CD14-positive monocyte (primary cell): ENCODE measurements at regions not wholly inside any gene's neighbourhood (a gene's known extent, or its start where the extent isn't known, plus 50 kb on each side); places are given as distances from the start of the nearest gene placed in this dataset.

ENCODE experiments used
- DNase-seq, 3 donors: peaks; one replicate each; pipeline ENCODE4 v3.0.0-alpha.2; 2011 to 2022
- H2AFZ ChIP-seq: 2 replicates; pipeline ENCODE4 v1.6.0; 2012; ENCODE audit warnings: mild to moderate bottlenecking, low read depth, low read length, inconsistent platforms; ENCODE audit not compliant: insufficient read depth, poor library complexity, severe bottlenecking
- H3K27ac ChIP-seq, 2 donors: 1 replicate in 1 of 2; 2 replicates in 1 of 2; pipeline ENCODE4 v1.5.1; 2012 to 2013; ENCODE audit warnings: low read length in 2 of 2, control low read depth in 1 of 2, inconsistent platforms in 1 of 2, low read depth in 1 of 2, mild to moderate bottlenecking in 1 of 2
- H3K27me3 ChIP-seq, 2 donors: one replicate each; pipeline versions ENCODE4 v1.6.0 to v1.6.1; 2011 to 2013; ENCODE audit warnings: low read length in 2 of 2; ENCODE audit not compliant: control insufficient read depth in 2 of 2, insufficient read depth in 2 of 2
- H3K36me3 ChIP-seq, 2 donors: replicated peaks in 1 of 2; 1 replicate in 1 of 2; 2 replicates in 1 of 2; pipeline versions ENCODE4 v1.5.1 to v1.6.1; 2012 to 2013; ENCODE audit warnings: low read length in 2 of 2, control low read depth in 1 of 2, inconsistent platforms in 1 of 2, mild to moderate bottlenecking in 1 of 2; ENCODE audit not compliant: insufficient read depth in 2 of 2, control insufficient read depth in 1 of 2
- H3K4me1 ChIP-seq, 2 donors: 1 replicate in 1 of 2; 2 replicates in 1 of 2; pipeline versions ENCODE4 v1.5.1 to v1.6.1; 2012 to 2013; ENCODE audit warnings: low read length in 2 of 2, control low read depth in 1 of 2, inconsistent platforms in 1 of 2, mild to moderate bottlenecking in 1 of 2, moderate library complexity in 1 of 2; ENCODE audit not compliant: insufficient read depth in 2 of 2, control insufficient read depth in 1 of 2
- H3K4me2 ChIP-seq: replicated peaks from 2 replicates; pipeline ENCODE3; 2012; ENCODE audit warnings: low read length, moderate library complexity, mild to moderate bottlenecking; ENCODE audit not compliant: poor library complexity, severe bottlenecking; ENCODE audit errors: extremely low read depth
- H3K4me3 ChIP-seq, 3 experiments: fragments of 200-600 bp in 1 of 3; sonication (generic) in 1 of 3; replicated peaks in 1 of 3; 1 replicate in 2 of 3; 2 replicates in 1 of 3; pipeline ENCODE4 v1.5.1; 2011 to 2013; ENCODE audit warnings: low read length in 3 of 3, mild to moderate bottlenecking in 3 of 3, control low read depth in 2 of 3, low read depth in 2 of 3, inconsistent platforms in 1 of 3, moderate library complexity in 1 of 3
- H3K79me2 ChIP-seq: 2 replicates; pipeline ENCODE4 v1.6.0; 2012; ENCODE audit warnings: mild to moderate bottlenecking, control low read depth, inconsistent platforms, low read length, moderate library complexity; ENCODE audit not compliant: insufficient read depth
- H3K9ac ChIP-seq: 2 replicates; pipeline ENCODE4 v1.6.0; 2017; ENCODE audit warnings: low read length, mild to moderate bottlenecking; ENCODE audit not compliant: insufficient read depth, poor library complexity, severe bottlenecking
- H3K9me3 ChIP-seq, 2 donors: replicated peaks in 1 of 2; 1 replicate in 1 of 2; 2 replicates in 1 of 2; pipeline versions ENCODE4 v1.5.1 to v1.6.1; 2012 to 2013; ENCODE audit warnings: low read length in 2 of 2, control low read depth in 1 of 2; ENCODE audit not compliant: control insufficient read depth in 1 of 2, insufficient read depth in 1 of 2
- H4K20me1 ChIP-seq: 2 replicates; pipeline ENCODE4 v1.6.0; 2012; ENCODE audit warnings: mild to moderate bottlenecking, low read length, control low read depth, moderate library complexity; ENCODE audit not compliant: insufficient read depth
- H3K27ac Mint-ChIP-seq, 7 donors: one replicate each; pipeline ENCODE4 v1.8.0; 2020; ENCODE audit warnings: mild to moderate bottlenecking in 7 of 7, mixed read lengths in 7 of 7, moderate library complexity in 6 of 7, inconsistent platforms in 2 of 7
- H3K27me3 Mint-ChIP-seq, 3 donors: one replicate each; pipeline ENCODE4 v1.8.0; 2021 to 2022; ENCODE audit warnings: low read depth in 3 of 3, mild to moderate bottlenecking in 3 of 3, mixed read lengths in 3 of 3, moderate library complexity in 3 of 3, inconsistent platforms in 1 of 3
- H3K36me3 Mint-ChIP-seq, 2 donors: one replicate each; pipeline ENCODE4 v1.8.0; 2020; ENCODE audit warnings: mixed read lengths in 2 of 2, inconsistent platforms in 1 of 2, mild to moderate bottlenecking in 1 of 2
- H3K4me1 Mint-ChIP-seq: one replicate; pipeline ENCODE4 v1.8.0; 2020; ENCODE audit warnings: mild to moderate bottlenecking, mixed read lengths
- H3K4me3 Mint-ChIP-seq, 2 donors: one replicate each; pipeline ENCODE4 v1.8.0; 2020; ENCODE audit warnings: mild to moderate bottlenecking in 2 of 2, mixed read lengths in 2 of 2, moderate library complexity in 1 of 2
- H3K9me3 Mint-ChIP-seq, 7 donors: one replicate each; pipeline ENCODE4 v1.8.0; 2020 to 2022; ENCODE audit warnings: mixed read lengths in 7 of 7, mild to moderate bottlenecking in 6 of 7, moderate library complexity in 6 of 7, inconsistent platforms in 2 of 7
- CTCF ChIP-seq: fragments of 200-600 bp; IDR thresholded peaks from one replicate; pipeline ENCODE4 v1.8.0; 2022; ENCODE audit warnings: antibody characterized with exemption, mild to moderate bottlenecking
- WGBS: methylation state at CpG from one replicate; pipeline ENCODE4 v1.1.5; 2013; ENCODE audit warnings: missing lambda C conversion rate; ENCODE audit not compliant: insufficient coverage; 5-methylcytosine and 5-hydroxymethylcytosine counted together
- intact Hi-C, 2 donors: fragments of 100-400 bp; cut with micrococcal nuclease; formaldehyde crosslinking; loops; one replicate each; pipeline versions ENCODE4 v1.15.0 to v1.15.1; 2023

- Mint-ChIP-seq H3K27ac (no peak overlapping the region), H3K9me3 (peaks cover 0 to 1% (median 0%) of the 10 kb centered on the region in 7 donors), H3K4me1 (no peaks in the 10 kb centered on the region), H3K4me3 (no peak overlapping the region), H3K27me3 (peaks cover 0 to 2% (median 0%) of the 10 kb centered on the region in 3 donors), H3K36me3 (no peaks in the 10 kb centered on the region)
- no peak overlapping the region for H3K4me2 ChIP-seq
- H3K79me2 ChIP-seq = no peaks in the 10 kb centered on the region
- WGBS = no CpG with 5 or more reads among the region's 1 CpG
- intact Hi-C loops = no loop called here
- no peak overlapping the region for H2AFZ ChIP-seq
- no peaks in the 10 kb centered on the region for H3K36me3 ChIP-seq
- no peak overlapping the region for H3K27ac ChIP-seq
- TF ChIP-seq CTCF = no peak
- H3K4me3 ChIP-seq = no peak overlapping the region
- H3K9ac ChIP-seq = no peak overlapping the region
- H3K9me3 ChIP-seq = no peaks in the 10 kb centered on the region
- DNase-seq = no peak
- H4K20me1 ChIP-seq = no peaks in the 10 kb centered on the region
- no peaks in the 10 kb centered on the region for H3K4me1 ChIP-seq
- H3K27me3 ChIP-seq = no peaks in the 10 kb centered on the region
Measured at GRCh38 chr2:15861898-15862297, 78.5 kb upstream of the MYCN start.

GRCh38 chr2:15863089-15863488 is 77.3 kb upstream of the MYCN start:
- H3K27me3 Mint-ChIP-seq = no peaks in the 10 kb centered on the region
- no peak for TF ChIP-seq CTCF
- no peak overlapping the region for H3K4me3 ChIP-seq
- no peaks in the 10 kb centered on the region for H4K20me1 ChIP-seq
- no peak overlapping the region for H3K4me3 Mint-ChIP-seq
- no peaks in the 10 kb centered on the region for H3K4me1 Mint-ChIP-seq
- no peaks in the 10 kb centered on the region for H3K36me3 Mint-ChIP-seq
- no peaks in the 10 kb centered on the region for H3K4me1 ChIP-seq
- no peak overlapping the region for H3K9ac ChIP-seq
- no peak for DNase-seq
- WGBS = no CpG with 5 or more reads among the region's 2 CpGs
- H3K27ac Mint-ChIP-seq = no peak overlapping the region
- intact Hi-C loops = no loop called here
- H3K27me3 ChIP-seq = no peaks in the 10 kb centered on the region
- H3K9me3 Mint-ChIP-seq = peaks cover 0 to 3% (median 0%) of the 10 kb centered on the region in 7 donors
- no peaks in the 10 kb centered on the region for H3K79me2 ChIP-seq
- no peaks in the 10 kb centered on the region for H3K36me3 ChIP-seq
- H3K27ac ChIP-seq = no peak overlapping the region
- H3K4me2 ChIP-seq = no peak overlapping the region
- H2AFZ ChIP-seq = no peak overlapping the region
- H3K9me3 ChIP-seq = peaks cover 0 to 3% of the 10 kb centered on the region in 2 donors
